GM18873 (cell line): ENCODE measurements at regions not wholly inside any gene's neighbourhood (a gene's known extent, or its start where the extent isn't known, plus 50 kb on each side); places are given as distances from the start of the nearest gene placed in this dataset.
"Not testable (repeated sequence)": the region's sequence is repeated elsewhere in the genome, so short reads cannot be mapped to it uniquely, and the experiment has no call there.

Source experiments
- ATAC-seq: cut with Tn5 transposase; IDR thresholded peaks from one replicate; pipeline ENCODE4 v1.9.1; 2021; ENCODE audit warnings: mild to moderate bottlenecking, moderate library complexity, moderate number of reproducible peaks; ENCODE audit not compliant: unreplicated experiment, low FRiP score

DNA sequence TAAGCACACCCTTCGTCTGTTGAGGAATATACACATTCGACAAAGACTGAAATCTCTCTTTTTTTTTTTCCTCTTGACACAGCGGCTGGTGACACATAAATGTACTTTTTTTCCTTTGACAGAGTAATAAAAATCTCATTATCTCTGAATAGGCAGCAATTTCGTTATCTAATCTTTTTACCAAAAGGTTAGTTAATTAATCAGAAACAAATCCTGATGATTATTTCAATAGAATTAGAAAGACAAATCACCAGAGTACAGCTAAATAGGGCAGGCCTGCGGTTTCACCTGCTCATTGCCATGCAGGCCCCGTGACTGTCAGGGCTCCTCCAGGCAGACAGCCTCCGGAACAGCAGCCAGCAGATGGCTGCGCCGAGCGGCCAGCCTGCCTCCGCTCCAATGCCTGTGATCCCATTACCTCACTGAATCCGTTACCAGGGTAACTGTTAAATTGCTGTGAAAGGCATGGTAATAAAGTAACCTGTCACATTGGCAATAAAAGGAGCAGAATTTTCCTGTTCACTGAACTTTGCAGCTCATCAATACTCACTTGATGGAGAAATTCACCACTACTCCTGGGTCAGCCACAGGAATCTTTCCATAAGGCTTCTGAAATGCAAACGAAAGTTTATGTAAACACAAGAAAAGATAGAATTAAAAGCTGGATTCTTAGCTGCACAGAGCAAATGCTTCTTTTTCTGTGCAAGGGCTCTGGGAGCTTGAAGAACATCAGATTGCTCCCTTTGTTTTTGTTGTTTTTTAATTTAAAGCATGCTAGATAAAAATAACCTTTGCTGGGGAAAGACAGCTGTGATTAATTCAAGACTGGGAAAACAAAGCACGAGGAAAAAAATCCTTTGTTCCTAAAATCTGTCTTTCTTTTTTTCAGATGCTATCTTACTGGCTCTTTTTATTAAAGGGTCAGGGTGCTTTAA lies 666.4 kb upstream of the ZNF608 start:
- ATAC-seq = no peak

DNA sequence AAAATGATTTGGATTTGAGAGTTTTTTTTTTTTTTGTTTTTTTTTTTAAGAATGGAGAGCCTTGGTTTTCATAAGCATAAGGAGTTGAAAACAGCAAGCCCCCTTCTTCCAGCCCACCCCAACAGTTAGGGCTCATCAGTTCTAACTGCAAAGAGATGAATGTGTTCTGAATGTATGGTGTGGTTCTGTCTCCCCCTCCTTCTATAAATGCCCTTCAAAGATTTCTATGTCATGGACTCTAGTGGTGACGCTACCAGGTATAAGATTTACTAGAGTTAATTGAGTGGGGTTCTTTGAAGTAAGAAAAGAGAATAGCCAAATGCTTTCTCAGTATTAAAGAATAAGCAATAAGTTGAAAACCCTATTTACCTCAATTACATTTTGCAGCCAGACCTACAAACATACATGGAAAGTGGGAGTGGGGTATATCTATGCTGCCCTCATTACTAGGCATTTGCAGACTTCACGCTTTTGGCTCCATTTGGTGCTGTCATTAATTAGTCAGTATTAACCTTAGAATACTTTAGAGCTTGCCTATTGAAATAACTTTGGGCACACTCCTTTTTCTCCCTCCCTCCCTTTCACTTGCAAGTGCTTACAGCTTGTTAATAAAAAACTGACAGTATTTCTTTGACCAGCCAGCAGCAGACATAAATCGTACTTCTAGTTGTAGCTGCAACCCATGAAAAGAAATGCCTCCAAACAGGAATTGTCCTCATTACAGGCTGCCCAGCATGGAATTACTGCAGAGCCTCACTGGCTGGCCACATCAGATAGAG lies 667.2 kb upstream of the ZNF608 start:
- ATAC-seq = no peak

DNA sequence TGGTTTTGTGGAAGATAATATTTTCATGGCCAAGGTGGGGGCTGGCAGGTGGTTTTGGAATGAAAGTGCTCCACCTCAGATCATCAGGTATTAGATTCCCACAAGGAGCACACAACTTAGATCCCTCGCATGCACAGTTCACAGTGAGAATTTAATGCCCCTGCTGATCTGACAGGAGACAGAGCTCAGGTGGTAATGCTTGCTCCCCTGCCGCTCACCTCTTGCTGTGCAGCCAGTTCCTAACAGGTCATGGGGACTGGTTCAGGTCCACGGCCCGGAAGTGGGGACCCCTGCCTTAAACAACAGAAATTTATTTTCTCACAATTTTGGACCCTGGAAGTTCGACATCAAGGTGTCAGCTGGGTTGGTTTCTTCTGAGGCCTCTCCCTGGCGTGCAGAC lies 668.7 kb upstream of the ZNF608 start:
- ATAC-seq = no peak

- no peak for ATAC-seq
Observed at GRCh38 chr5:125416055-125416454, 669.6 kb upstream of the ZNF608 start.

GRCh38 chr5:125421006-125421405 lies 674.6 kb upstream of the ZNF608 start:
- no peak for ATAC-seq

- no peak for ATAC-seq
Observed at GRCh38 chr5:125422342-125422741, 675.9 kb upstream of the ZNF608 start.

GRCh38 chr5:125424402-125425141 lies 678.1 kb upstream of the ZNF608 start:
- no peak for ATAC-seq

GRCh38 chr5:125429498-125429897 lies 683.1 kb upstream of the ZNF608 start:
- ATAC-seq = no peak

- no peak for ATAC-seq
Observed at GRCh38 chr5:125433457-125433856, 687.0 kb upstream of the ZNF608 start.

DNA sequence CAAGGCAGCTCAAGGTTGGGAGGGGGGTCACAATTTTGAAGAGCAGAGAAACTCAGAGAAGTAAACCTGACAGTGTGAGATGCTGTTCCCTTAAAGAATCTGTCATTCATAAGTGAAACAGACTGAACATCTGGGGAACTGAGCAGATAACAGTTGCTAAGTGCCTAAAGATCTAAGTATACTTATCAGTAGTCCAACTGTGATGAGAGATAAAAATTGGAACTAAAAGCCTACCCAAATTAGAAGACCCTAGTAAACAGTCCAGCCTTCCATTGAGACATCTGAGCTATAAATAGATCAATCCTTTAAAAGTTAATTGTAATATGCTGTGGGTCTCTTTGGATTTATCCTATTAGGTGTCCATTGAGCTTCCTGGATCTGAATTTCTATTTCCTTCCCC lies 692.8 kb upstream of the ZNF608 start:
- ATAC-seq = no peak

DNA sequence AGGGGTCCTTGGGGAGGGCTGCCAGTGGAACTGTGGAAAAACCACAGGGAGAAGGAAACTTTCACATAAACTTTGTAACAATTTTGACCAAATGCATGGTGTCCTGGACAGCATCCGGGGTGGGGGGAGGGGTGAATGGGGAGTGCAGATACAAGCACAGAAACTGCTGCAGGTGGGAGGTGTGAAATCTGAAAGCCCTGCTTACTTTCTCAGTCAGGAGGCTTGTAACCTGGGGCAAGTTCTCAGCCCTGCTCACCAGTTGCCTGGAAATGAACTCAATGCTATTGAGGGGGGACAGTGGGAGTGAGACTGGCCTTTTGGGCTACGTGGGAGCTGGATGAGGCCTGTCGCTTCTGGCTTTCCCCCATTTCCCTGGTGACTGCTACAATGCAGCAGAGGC lies 694.5 kb upstream of the ZNF608 start:
- no peak for ATAC-seq

DNA sequence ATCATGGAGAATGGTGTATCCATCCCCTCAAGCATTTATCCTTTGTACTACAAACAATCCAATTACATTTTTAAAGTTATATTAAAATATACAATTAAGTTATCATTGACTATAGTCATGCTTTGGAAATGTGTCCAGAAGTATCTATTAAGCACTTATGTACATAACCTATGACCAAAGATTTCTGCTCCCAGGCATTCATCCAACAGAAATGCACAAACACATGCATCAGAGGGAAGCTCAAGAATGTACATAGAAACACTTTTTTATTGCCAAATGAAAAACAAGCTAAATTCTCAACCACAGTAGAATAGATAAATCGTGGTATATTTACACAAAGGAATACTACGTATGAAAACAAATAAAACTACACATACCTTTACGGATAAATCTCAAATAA lies 700.5 kb upstream of the ZNF608 start:
- no peak for ATAC-seq

DNA sequence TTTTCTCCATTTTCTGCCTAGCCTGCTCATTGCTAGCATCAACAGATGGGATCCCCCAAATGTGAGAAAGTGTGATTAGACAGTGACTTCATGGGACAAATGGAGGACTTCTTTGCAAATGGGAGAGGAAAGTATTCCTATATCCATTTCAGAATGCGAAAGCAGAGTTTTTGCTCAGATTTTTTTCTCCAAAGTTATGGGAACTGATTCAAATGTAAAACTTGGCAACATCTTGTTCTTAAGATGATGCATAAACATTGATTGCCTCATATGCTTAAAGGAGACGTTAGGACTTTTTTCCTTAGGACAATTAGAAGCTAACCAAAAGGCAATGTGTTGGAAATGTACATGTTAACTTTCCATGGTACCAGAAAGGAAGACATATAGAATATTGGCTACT lies 704.3 kb upstream of the ZNF608 start:
- ATAC-seq = no peak

- no peak for ATAC-seq
Observed at GRCh38 chr5:125451622-125452021, 705.2 kb upstream of the ZNF608 start.

DNA sequence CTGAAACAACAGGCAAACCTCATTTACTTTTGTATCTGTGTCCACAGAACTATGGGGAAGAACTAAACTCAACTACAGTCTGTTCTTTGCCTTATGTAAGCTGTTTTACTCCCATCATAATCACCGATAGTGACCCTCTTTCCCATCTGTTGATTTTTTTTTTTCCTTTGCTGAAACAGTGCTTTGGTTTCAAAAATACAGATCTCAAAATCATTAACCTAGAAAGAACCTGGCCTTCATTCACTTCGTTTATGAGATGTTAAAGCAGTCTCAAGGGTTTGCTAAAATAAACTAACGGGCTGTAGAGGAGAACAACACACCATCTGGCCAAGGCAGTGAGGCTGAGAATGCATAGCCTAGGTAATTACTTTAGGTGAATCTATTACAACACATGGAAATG lies 706.6 kb upstream of the ZNF608 start:
- ATAC-seq = no peak

DNA sequence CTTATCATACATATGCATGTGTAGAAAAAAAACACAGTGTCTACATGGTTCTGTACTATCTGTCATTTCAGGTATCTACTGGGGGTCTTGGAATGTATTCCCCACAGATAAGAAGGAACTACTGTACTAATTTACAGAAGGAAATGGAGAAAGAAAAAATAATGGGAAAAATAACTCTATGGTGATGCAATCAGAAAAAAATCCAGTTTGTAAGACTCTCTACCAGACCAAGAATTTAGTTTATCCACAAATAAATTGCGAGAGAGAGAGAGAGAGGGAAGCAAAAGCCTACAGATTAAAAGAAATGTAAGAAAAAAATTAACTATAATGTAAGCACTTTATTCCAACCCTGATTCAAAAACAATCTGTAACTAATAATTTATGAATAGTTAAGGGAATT lies 708.6 kb upstream of the ZNF608 start:
- ATAC-seq = no peak

DNA sequence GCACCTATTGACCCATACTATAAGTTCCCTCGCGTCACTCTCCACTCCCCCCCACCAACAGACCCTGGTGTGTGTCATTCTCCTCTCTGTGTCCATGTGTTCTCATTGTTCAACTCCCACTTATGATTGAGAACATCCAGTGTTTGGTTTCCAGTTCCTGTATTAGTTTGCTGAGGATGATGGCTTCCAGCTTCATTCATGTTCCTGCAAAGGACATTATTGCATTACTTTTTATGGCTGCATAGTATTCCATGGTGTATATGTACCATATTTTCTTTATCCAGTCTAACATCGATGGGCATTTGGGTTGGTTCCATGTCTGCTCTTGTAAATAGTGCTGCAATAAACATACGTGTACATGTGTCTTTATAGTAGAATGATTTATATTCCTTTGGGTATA lies 709.6 kb upstream of the ZNF608 start:
- not testable (repeated sequence) for ATAC-seq

- no peak for ATAC-seq
Observed at GRCh38 chr5:125457617-125458016, 711.2 kb upstream of the ZNF608 start.

DNA sequence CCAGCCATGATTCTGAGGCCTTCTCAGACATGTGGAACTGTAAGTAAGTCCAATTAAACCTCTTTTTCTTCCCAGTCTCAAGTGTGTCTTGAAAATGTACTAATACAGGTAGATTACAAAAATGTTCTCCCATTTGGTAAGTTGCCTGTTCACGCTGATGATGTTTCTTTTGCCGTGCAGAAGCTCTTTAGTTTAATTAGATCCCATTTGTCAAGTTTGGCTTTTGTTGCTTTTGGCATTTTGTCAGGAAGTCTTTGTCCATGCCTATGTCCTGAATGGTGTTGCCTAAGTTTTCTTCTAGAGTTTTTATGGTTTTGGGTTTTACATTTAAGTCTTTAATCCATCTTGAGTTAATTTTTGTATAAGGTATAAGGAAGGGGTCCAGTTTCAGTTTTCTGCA lies 712.5 kb upstream of the ZNF608 start:
- not testable (repeated sequence) for ATAC-seq

DNA sequence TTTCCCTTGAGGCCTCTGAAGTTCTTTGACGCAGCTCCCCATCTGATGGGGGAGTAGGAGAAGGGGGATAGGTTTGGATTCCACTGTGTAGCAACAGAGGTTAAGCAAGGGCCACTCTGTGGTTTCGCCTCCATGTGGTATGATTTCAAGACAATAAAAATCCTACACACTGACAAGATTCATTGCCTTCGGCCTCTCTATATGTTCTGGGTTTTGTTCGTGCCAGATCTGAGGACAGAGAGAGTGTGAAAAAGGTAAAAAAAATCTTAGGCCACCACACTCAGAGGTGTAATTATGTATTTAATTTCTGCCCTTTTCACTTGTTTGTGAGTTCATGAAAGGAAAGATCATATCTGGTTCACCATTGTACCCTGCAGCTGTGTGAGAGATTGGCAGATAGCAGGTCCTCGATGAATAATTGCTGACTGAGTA lies 715.2 kb upstream of the ZNF608 start:
- ATAC-seq = no peak
